OCI-LY1 (cell line): ENCODE measurements at regions not wholly inside any gene's neighbourhood (a gene's known extent, or its start where the extent isn't known, plus 50 kb on each side); places are given as distances from the start of the nearest gene placed in this dataset.

Experiments
- H2AFZ ChIP-seq: fragments of 200-600 bp; sonication (generic), shearing (Covaris generic); 2 replicates; pipeline ENCODE4 v1.6.0; 2014; ENCODE audit warnings: antibody characterized with exemption, mild to moderate bottlenecking, low read length
- H3F3A ChIP-seq: fragments of 200-600 bp; sonication (generic), shearing (Covaris generic); 2 replicates; pipeline ENCODE4 v1.6.0; 2014; ENCODE audit warnings: mild to moderate bottlenecking, antibody characterized with exemption, low read length, moderate library complexity; ENCODE audit not compliant: insufficient read depth
- H3K27ac ChIP-seq: fragments of 200-600 bp; sonication (generic); 2 replicates; pipeline ENCODE4 v1.5.1; 2014; ENCODE audit warnings: low read length, mixed run types, mild to moderate bottlenecking, low read depth; ENCODE audit not compliant: poor library complexity, severe bottlenecking
- H3K27me3 ChIP-seq: fragments of 200-600 bp; sonication (generic); 2 replicates; pipeline ENCODE4 v1.6.0; 2014; ENCODE audit warnings: antibody characterized with exemption, mild to moderate bottlenecking, low read length, moderate library complexity; ENCODE audit not compliant: insufficient read depth
- H3K36me3 ChIP-seq: fragments of 200-600 bp; sonication (generic); 2 replicates; pipeline ENCODE4 v1.6.1; 2014; ENCODE audit warnings: mild to moderate bottlenecking, antibody characterized with exemption, low read length, moderate library complexity, mixed read lengths; ENCODE audit not compliant: insufficient read depth
- H3K4me1 ChIP-seq: fragments of 200-600 bp; sonication (generic); 2 replicates; pipeline ENCODE4 v1.5.1; 2014; ENCODE audit warnings: mild to moderate bottlenecking, low read length, moderate library complexity; ENCODE audit not compliant: insufficient read depth, severe bottlenecking
- H3K4me2 ChIP-seq: fragments of 200-600 bp; sonication (generic), shearing (Covaris generic); 2 replicates; pipeline ENCODE4 v1.6.1; 2014; ENCODE audit warnings: low read length
- H3K4me3 ChIP-seq: fragments of 200-600 bp; sonication (generic); 2 replicates; pipeline ENCODE4 v1.5.1; 2014; ENCODE audit warnings: low read length, low read depth, mild to moderate bottlenecking, mixed read lengths; ENCODE audit not compliant: poor library complexity, severe bottlenecking
- H3K79me2 ChIP-seq: fragments of 200-600 bp; shearing (Covaris generic); 2 replicates; pipeline ENCODE4 v1.6.1; 2016; ENCODE audit warnings: mixed run types, low read length, mixed read lengths; ENCODE audit not compliant: insufficient read depth
- H3K9ac ChIP-seq: fragments of 200-600 bp; sonication (generic), shearing (Covaris generic); 2 replicates; pipeline ENCODE4 v1.6.1; 2014; ENCODE audit warnings: mild to moderate bottlenecking, low read length, mixed read lengths
- H3K9me2 ChIP-seq: fragments of 200-600 bp; sonication (generic), shearing (Covaris generic); 2 replicates; pipeline ENCODE4 v1.6.1; 2014; ENCODE audit warnings: low read depth, mild to moderate bottlenecking, low read length, mixed read lengths
- H3K9me3 ChIP-seq: fragments of 200-600 bp; shearing (Covaris generic); 2 replicates; pipeline ENCODE4 v1.6.1; 2014; ENCODE audit warnings: low read length, mixed read lengths
- H4K20me1 ChIP-seq: fragments of 200-600 bp; sonication (generic), shearing (Covaris generic); 2 replicates; pipeline ENCODE4 v1.6.0; 2016; ENCODE audit warnings: mild to moderate bottlenecking, low read length; ENCODE audit not compliant: insufficient read depth
- EZH2 ChIP-seq: fragments of 200-600 bp; sonication (generic), shearing (Covaris generic); IDR thresholded peaks from 2 replicates; pipeline ENCODE4 v1.8.0; 2017; ENCODE audit warnings: borderline replicate concordance, mixed run types, mild to moderate bottlenecking, antibody characterized with exemption, low read length, moderate library complexity, mixed read lengths
- TF ChIP-seq, protein P1 (sequence below): fragments of 200-600 bp; sonication (generic), shearing (Covaris generic); IDR thresholded peaks from 2 replicates; pipeline ENCODE4 v1.5.1; 2017; ENCODE audit warnings: mild to moderate bottlenecking, antibody characterized with exemption, low read length, moderate library complexity, mixed read lengths

DNA sequence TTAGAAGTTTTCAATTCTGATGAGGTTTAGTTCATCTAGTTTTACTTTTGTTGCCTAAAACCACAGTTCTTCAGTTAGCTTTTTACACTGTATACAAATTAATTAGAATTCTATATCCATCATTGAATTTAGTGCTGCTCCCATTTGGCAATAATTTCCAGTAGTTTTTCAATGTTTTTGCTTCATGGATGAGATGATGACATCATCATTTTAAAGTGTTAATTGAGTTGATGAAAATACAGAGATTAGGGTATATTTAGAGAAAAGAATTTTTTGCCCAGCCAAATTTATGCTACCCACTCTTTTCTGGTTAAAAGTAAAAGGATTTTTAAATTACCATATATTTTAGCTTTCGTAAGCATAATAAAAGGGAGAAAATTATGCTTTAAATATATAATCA lies 323.8 kb downstream of the TMEM167A start:
- H3K9me2 ChIP-seq = no peaks in the 10 kb centered on the region
- H3K9me3 ChIP-seq = no peaks in the 10 kb centered on the region
- H3K27me3 ChIP-seq = no peaks in the 10 kb centered on the region
- no peaks in the 10 kb centered on the region for H4K20me1 ChIP-seq
- no peaks in the 10 kb centered on the region for H3K4me1 ChIP-seq
- H3K4me3 ChIP-seq = no peak overlapping the region
- H3K79me2 ChIP-seq = no peaks in the 10 kb centered on the region
- TF ChIP-seq EZH2 = no peak
- TF ChIP-seq, protein P1, sequence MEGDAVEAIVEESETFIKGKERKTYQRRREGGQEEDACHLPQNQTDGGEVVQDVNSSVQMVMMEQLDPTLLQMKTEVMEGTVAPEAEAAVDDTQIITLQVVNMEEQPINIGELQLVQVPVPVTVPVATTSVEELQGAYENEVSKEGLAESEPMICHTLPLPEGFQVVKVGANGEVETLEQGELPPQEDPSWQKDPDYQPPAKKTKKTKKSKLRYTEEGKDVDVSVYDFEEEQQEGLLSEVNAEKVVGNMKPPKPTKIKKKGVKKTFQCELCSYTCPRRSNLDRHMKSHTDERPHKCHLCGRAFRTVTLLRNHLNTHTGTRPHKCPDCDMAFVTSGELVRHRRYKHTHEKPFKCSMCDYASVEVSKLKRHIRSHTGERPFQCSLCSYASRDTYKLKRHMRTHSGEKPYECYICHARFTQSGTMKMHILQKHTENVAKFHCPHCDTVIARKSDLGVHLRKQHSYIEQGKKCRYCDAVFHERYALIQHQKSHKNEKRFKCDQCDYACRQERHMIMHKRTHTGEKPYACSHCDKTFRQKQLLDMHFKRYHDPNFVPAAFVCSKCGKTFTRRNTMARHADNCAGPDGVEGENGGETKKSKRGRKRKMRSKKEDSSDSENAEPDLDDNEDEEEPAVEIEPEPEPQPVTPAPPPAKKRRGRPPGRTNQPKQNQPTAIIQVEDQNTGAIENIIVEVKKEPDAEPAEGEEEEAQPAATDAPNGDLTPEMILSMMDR = no peak
- no peak overlapping the region for H3K9ac ChIP-seq
- no peak overlapping the region for H3K4me2 ChIP-seq
- H2AFZ ChIP-seq = no peak overlapping the region
- no peak overlapping the region for H3K27ac ChIP-seq
- H3K36me3 ChIP-seq = no peaks in the 10 kb centered on the region
- H3F3A ChIP-seq = no peaks in the 10 kb centered on the region

DNA sequence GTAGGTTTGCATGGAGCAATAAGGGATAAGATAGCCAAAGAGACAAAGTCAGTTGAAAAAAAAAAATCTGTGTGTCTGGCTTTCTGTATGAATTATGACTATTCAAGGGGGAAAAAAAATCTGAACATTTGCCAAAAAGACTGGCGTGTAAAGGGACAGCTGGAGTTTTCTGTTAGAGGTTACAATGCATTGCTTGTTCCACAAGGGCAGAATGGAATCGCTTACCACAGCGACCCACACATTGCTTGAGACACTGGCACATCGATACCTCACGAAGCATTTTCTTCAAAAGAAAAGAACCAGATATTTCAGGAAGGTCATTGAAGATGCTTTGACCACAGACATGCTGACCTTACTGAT lies 327.8 kb downstream of the TMEM167A start:
- Histone ChIP-seq H3K4me2 (no peak overlapping the region), H3K9me2 (no peaks in the 10 kb centered on the region), H3K79me2 (no peaks in the 10 kb centered on the region), H3K27ac (no peak overlapping the region), H4K20me1 (no peaks in the 10 kb centered on the region), H3K9ac (no peak overlapping the region), H3K4me3 (no peak overlapping the region), H3K27me3 (no peaks in the 10 kb centered on the region), H3K9me3 (no peaks in the 10 kb centered on the region), H2AFZ (no peak overlapping the region), H3F3A (no peaks in the 10 kb centered on the region), H3K36me3 (no peaks in the 10 kb centered on the region), H3K4me1 (no peaks in the 10 kb centered on the region)
- TF ChIP-seq, protein P1 = no peak
- no peak for TF ChIP-seq EZH2

DNA sequence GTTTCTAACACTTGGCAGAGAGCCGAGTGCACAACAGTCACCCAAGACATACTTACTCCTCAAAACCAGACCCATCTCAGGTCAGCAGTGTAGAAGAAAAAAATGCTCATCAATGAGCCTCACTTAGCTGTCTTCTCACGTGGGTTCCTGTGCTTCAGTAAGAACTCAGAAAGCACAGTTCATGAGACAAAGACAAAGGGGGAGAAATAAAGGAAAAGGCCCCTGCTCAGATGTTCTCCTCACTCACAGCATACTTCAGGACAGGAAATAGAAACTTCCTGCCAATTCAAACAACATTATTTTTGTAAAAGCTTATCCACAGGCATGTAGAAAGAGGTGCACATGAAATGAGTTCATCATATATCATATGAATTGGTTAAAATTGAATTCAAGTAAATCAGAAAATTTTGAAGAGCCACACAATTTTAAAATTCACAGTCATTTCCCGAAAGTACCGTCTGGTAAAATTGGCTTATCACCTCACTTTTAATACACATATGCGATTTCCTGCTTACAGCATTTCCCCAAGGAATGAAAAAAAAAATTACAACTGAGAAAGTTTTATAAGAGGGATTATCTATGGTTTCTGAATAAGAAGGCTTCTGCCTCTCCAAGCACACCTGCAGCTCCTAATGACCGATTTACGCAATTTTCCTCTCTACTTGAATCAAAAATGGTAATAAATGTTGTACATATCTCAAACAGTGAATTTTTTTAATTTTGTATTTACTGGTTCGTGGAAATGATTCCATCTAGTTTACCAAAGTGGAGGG lies 328.3 kb downstream of the TMEM167A start:
- no peak overlapping the region for H3K9ac ChIP-seq
- no peaks in the 10 kb centered on the region for H3K27me3 ChIP-seq
- H3K36me3 ChIP-seq = no peaks in the 10 kb centered on the region
- H3K27ac ChIP-seq = no peak overlapping the region
- no peaks in the 10 kb centered on the region for H3K79me2 ChIP-seq
- H3K9me2 ChIP-seq = no peaks in the 10 kb centered on the region
- no peak overlapping the region for H3K4me2 ChIP-seq
- no peaks in the 10 kb centered on the region for H3F3A ChIP-seq
- H3K4me3 ChIP-seq = no peak overlapping the region
- no peak overlapping the region for H2AFZ ChIP-seq
- no peaks in the 10 kb centered on the region for H3K4me1 ChIP-seq
- TF ChIP-seq, protein P1 = no peak
- no peak for TF ChIP-seq EZH2
- no peaks in the 10 kb centered on the region for H3K9me3 ChIP-seq
- no peaks in the 10 kb centered on the region for H4K20me1 ChIP-seq
